ENCODE measurements at regions not wholly inside any gene's neighbourhood (a gene's known extent, or its start where the extent isn't known, plus 50 kb on each side); places are given as distances from the start of the nearest gene placed in this dataset.

DNA sequence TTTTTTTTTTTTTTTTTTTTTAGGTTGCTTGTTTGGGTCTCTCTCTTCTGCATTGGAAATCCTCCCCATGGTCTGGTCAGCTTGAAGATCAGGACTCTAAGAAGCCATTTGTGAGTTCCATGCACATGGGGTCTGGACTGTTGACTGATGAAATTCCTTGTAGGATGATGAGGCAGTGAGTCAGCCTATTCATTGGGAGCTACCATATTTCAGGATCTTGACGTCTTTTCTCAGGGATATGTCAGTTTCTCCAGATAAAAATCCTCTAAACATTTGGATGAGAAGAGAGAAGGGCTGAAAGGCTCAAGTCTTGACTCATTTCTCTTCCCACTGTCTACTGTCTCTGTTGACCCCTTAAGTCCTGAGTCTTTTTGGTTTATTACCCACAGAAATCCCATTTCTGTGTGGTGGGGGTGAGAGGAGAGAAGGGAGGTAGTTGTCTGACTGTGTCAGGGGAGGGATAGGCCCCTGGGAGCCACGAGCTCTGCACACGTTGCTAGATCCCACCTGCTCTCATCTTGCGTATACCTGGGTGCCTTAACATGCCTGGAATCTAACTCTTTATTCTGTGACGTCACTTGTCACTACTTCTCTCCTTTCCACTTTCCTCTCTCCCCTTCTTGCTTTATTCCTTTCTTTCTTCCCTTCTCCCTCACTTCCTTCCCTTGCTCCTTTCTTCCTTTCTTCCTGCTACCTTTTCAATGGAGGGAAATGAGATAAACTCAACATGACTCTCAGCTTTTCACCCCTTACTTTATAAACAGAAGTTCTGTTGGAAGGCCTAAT, 333.1 kb upstream of the XYLT1 start:
- peak; percentile 2 for DNase-seq (ENCODE audit: low read depth)

- DNase-seq (ENCODE audit: low read depth) = no peak
These were observed 331.8 kb upstream of the XYLT1 start for GRCh38 chr16:17802571-17802970.

GRCh38 chr16:17801068-17801467, 330.3 kb upstream of the XYLT1 start:
- no peak for DNase-seq (ENCODE audit: low read depth)

DNA sequence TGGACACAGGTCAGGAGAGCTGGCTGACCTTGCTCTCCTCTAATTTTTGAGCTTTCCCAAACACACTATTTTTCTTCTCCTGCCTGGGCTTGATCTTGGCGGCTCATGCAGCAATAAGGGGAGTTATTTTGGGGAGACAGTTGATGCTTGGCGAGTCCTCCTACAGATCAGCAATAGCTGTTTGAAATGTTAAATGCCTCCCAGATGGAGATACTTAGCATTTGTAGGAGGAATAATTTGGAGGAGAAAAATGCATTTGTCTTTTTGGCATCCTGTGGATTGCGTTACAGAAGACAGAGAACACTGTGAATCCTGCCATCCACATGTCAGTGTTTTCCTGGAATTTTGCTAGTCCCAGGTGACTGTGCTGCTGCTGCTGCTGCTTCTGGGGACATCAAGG, 328.0 kb upstream of the XYLT1 start:
- DNase-seq (ENCODE audit: low read depth) = no peak

- DNase-seq (ENCODE audit: low read depth) = no peak
These were observed 322.6 kb upstream of the XYLT1 start for GRCh38 chr16:17793354-17793753.

- peak; percentile 1 for DNase-seq (ENCODE audit: low read depth)
These were observed 313.3 kb upstream of the XYLT1 start for GRCh38 chr16:17784073-17784472.

DNA sequence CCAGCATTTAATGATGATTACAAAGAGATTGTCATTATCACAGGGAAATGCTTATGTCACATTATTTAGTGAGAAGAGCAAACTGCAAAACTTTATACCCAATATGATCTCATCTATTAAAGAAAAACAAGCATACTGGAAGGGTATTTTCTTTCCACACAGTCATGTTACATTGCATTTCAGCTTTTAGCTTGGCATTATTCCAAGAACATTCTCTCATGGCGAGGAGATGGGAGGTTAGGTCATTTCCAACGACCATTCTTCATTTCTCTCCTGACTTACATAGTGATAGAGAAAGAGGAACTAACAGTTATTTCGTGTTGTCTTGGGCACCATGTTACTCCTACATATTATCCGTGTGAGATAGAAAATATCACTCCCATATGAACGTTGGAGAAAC, 309.4 kb upstream of the XYLT1 start:
- DNase-seq (ENCODE audit: low read depth) = no peak

GRCh38 chr16:17777408-17777863, 306.7 kb upstream of the XYLT1 start:
- no peak for DNase-seq (ENCODE audit: low read depth)

- no peak for DNase-seq (ENCODE audit: low read depth)
These were observed 306.1 kb upstream of the XYLT1 start for GRCh38 chr16:17776888-17777287.

DNA sequence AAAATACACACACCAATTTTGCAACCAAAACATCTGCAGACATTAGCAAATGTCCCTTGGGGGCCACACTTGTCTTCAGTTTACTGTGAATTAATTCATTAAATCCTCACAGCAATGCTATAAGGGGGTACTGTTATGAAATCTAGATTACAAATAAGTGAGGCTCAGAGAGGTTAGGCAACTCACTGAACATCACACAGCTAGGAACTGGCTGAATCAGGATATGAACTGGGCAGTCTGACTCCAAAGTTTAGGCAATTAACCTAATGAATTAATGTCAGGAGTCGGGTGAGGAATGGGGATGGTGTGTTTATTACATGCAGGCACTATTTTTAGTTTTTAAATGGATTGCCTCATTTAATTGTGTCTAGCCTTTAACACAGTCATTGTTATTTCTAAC, 305.7 kb upstream of the XYLT1 start:
- DNase-seq (ENCODE audit: low read depth) = no peak

DNA sequence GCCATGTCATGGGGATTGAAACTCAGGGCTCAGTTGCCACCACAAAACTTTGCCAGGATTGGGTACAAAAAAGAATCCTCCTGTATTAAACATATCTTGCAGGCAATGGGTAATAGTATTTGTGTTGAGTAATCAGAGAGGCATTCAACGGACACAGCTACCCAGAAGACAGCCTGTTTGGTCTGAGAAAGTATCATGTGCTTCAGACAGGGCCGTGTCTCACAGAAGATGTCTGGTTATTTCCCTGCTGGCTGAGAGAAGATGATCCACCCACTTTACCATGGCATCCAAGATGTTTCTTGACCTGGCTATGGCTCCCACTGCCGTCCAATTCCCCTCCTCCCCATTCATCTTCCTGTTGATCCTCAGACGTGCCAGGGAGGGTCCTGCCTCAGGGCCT, 304.3 kb upstream of the XYLT1 start:
- no peak for DNase-seq (ENCODE audit: low read depth)

GRCh38 chr16:17773698-17774101, 302.9 kb upstream of the XYLT1 start:
- no peak for DNase-seq (ENCODE audit: low read depth)

GRCh38 chr16:17770104-17770503, 299.3 kb upstream of the XYLT1 start:
- DNase-seq (ENCODE audit: low read depth) = no peak

- DNase-seq (ENCODE audit: low read depth) = no peak
These were observed 298.3 kb upstream of the XYLT1 start for GRCh38 chr16:17769065-17769464.

- DNase-seq (ENCODE audit: low read depth) = no peak
These were observed 297.5 kb upstream of the XYLT1 start for GRCh38 chr16:17768257-17768656.

GRCh38 chr16:17766012-17766411, 295.3 kb upstream of the XYLT1 start:
- no peak for DNase-seq (ENCODE audit: low read depth)

DNA sequence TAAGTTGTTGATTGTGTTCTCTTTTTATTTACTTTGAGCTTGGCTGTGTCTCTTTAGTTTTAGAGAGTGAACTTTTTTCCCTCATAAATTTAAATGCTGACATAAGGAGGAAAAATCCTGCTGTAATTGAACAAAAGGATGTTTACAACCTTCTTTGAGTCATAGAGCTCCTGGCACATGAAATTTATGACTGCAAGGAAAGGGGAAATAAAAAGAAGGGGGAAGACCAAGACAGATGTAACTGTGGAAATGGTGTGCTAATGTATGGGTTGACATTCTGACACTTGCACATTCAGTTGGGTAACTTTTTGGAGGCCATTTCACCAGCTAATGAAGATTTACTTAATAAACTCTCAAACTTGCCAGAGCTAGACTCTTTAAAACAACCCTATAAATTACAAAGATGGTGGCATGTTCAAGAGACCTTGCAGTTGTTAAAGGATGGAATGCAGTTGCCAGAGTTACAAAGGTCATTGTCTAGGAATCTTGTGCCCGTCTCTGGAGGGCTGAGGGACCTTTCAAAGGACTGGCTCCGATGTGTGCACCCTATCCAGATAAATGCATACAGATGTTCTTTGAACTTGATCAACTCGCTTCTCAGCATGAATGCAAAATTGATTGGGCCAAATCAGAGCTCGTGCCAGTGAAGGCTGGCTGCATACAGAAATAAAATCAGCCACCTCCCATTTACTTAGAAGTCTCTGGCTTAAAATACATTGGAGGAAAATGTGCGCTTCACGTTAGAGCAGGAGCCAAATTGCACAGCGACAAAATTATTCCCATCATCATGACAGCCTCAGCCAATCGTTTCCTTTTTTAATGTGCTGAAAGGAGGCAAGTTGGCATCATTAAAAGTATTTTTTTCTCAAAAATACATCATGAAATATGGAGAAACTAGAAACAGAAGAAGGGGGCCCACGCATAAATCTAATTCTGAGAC, 289.0 kb upstream of the XYLT1 start:
- DNase-seq (ENCODE audit: low read depth) = no peak

DNA sequence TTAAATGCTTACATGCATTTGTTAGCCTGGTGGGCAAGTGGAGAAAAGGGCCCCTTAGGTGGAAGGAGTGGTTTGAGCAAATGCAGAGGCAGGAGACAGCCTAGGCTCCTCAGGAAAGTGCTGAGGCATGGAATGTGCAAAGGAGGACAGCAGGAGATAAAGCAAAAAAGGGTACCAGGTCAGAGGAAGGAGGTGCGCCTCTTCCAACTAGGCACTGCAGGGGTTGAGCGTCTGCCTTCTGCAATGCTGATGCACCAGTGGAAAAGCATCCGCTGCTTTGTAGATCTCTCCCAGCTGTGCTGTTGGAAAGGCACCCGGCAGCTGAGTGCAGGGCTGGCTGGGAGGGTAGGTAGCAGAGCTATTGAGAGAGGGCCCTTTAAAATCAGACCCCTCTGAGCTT, 287.0 kb upstream of the XYLT1 start:
- no peak for DNase-seq (ENCODE audit: low read depth)

DNA sequence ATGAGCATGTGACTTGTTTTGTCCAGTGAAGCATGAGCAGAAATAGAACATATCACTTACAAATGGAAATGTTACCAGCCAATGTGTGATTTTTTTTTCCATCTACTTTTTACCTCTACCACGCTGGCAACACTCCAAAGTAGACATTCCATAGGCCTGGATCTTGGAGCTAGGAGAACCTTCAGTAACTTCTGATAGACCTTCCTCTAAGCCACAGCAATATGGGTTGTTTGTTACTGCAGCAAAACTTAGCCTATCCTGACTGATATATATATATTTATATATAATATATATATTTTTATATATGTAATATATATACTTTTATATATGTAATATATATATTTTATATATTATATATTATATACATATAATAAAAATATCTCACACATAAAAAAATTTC, 284.4 kb upstream of the XYLT1 start:
- DNase-seq (ENCODE audit: low read depth) = no peak

- DNase-seq (ENCODE audit: low read depth) = no peak
These were observed 282.7 kb upstream of the XYLT1 start for GRCh38 chr16:17753434-17753833.

DNA sequence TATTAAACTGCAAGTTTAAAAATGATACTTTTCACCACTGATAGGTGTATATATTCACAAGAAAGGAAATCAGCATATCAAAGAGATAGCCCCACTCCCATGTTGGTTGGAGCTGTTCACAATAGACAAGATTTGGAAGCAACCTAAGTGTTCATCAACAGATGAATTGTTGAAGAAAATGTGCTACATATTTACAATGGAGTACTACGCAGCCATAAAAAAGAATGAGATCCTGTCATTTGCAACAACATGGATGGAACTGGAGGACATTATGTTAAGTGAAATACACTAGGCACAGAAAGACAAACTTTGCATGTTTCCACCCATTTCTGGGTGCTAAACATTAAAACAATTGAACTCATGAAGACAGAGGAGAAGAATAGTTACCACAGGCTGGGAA, 278.9 kb upstream of the XYLT1 start:
- no peak for DNase-seq (ENCODE audit: low read depth)

DNA sequence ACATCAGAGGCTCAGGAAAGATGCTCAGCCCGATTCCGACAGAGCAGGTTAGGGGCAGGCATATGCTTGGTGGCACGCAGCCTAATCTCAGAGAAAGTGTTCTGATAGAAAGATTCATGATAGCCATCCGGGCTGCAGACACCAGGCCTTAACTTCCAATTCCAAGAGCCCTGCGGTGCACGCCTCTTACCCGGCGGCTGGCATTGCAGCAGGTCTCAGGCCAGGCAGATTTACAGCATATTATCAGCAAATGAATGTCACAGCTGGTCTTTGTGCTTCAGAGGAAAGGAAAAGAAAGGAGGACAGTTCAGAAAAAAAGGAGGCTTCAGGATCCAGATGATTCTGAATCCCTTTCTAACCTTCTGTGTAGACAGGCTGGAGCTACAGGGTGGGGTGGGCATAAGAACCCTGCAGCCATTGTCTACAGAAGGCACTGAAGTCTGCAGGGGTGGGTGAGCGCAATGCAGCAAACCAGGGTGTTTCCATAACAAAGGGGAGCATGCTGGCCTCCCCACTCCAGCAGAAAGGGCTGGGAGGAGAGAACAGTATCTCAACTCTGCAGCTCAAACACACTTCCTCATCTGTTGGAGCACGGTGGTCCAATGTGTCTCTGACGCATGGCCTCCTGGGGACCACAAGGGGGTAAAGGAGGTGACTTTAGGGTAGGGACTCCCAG, 277.4 kb upstream of the XYLT1 start:
- DNase-seq (ENCODE audit: low read depth) = no peak
